ENCODE measurements at regions not wholly inside any gene's neighbourhood (a gene's known extent, or its start where the extent isn't known, plus 50 kb on each side); places are given as distances from the start of the nearest gene placed in this dataset.
"Not testable (repeated sequence)": the region's sequence is repeated elsewhere in the genome, so short reads cannot be mapped to it uniquely, and the experiment has no call there.

DNA sequence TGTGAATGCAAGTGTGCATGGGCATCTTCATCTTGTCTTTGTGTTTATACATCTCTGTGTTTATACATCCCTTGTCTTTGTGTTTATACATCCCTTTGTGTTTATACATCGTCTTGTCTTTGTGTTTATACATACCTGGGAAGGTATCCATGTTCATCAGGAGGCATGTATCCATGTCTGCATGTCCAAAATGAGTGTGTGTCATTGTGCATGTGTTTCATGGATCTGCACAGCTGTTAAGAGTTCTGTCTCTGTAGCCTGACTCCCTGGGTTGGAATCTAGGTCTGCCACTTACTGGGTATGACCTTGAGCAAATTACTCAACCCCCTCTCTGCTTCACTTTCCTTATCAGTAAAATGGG, 50.1 kb upstream of the SIRPA start:
- TF ChIP-seq, protein P1, sequence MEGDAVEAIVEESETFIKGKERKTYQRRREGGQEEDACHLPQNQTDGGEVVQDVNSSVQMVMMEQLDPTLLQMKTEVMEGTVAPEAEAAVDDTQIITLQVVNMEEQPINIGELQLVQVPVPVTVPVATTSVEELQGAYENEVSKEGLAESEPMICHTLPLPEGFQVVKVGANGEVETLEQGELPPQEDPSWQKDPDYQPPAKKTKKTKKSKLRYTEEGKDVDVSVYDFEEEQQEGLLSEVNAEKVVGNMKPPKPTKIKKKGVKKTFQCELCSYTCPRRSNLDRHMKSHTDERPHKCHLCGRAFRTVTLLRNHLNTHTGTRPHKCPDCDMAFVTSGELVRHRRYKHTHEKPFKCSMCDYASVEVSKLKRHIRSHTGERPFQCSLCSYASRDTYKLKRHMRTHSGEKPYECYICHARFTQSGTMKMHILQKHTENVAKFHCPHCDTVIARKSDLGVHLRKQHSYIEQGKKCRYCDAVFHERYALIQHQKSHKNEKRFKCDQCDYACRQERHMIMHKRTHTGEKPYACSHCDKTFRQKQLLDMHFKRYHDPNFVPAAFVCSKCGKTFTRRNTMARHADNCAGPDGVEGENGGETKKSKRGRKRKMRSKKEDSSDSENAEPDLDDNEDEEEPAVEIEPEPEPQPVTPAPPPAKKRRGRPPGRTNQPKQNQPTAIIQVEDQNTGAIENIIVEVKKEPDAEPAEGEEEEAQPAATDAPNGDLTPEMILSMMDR (conservative IDR thresholded peaks at IDR 0.05; ENCODE audit: low read length), result no peak
- DNase-seq (ENCODE audit: low read depth), result peak; percentile 26
- H3K4me3 ChIP-seq (ENCODE audit: low read length), result no peak overlapping the region

DNA sequence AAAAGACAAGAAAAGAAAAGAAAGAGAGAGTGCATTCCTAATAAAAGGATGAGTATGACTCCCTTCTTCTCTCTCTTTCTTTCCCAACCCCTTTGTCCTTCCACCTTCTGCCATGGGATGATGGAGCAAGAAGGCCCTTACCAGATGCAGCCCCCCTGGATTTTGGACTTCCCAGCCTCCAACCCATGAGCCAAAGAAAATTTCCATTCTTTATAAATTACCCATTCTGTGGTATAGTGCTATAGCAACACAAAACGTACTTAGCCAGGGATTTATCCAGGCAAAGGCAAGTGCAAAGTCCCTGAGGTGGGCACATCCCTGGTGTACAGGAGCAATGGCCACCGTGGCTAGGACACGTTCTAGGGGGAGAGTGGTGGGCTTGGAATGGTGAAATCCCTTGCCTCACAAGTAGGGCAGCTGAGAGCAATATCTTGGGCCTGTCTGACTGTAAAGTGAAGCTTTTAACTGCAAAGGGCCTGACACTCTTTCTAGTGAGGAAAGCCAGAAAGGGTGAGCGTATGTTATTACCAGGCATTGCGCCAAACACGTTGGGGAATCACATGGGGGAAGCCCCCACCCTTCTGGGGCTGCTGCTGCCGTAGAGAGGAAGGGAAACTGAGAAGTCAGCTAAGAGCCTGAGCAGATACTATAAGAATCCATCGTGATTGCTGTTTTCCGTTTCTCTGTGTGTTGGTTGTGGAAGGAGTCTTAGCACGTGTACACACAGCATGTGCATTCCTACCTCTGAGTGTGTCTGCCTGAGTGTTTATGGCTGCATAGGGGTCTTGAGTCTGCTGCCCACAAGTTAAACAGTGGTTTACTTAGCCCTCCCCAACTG, 50.7 kb upstream of the SIRPA start:
- TF ChIP-seq, protein P1 (conservative IDR thresholded peaks at IDR 0.05; ENCODE audit: low read length), result no peak
- H3K4me3 ChIP-seq (ENCODE audit: low read length), result no peak overlapping the region
- DNase-seq (ENCODE audit: low read depth), result peak; percentile 55

DNA sequence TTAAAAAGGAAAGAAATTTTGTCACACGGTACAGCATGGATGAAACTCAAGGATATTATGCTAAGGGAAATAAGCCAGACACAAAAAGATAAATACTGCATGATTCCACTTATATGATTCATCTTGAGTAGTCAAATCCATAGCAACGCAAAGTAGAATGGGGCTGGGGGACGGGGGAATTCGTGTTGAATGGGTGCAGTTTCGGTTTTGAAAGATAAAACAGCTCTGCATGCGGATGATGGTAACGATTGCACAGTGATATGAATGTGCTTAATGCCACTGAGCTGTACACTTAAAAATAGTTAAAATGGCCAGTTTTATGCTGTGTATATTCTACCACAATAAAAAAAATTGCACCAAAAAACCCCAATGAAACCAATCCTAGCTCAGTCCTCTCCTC, 52.9 kb upstream of the SIRPA start:
- TF ChIP-seq, protein P1 (conservative IDR thresholded peaks at IDR 0.05; ENCODE audit: low read length), result no peak
- no peak overlapping the region for H3K4me3 ChIP-seq (ENCODE audit: low read length)
- no peak for DNase-seq (ENCODE audit: low read depth)

DNA sequence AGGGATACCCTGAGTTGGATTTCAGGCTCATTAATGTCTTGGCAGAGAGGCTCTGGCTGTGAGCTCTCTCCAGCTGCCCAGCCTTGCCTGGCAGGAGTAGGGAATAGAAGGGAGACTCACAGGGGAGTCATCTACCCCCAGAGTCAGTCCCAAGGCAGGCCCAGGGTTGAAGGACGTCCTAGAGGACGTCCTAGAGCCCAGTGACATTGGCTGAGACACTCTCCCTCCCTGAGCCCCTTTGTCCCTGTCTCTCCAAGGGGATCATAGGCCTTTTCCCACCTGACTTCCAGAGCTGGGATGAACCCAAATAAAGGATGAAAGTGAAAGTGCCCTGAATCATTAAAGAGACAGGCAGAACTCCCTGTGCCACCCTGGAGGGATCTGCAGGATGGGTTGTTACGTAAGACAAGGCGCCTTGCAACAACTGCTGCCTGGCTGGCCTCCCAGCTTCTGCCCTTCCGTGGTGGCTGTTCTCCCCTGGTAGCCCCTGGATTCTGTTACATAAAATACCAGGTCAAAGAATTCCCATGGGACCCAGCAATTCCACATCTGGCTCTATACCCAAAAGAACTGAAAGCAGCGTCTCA, 53.6 kb upstream of the SIRPA start:
- H3K4me3 ChIP-seq (ENCODE audit: low read length), result no peak overlapping the region
- TF ChIP-seq, protein P1 (conservative IDR thresholded peaks at IDR 0.05; ENCODE audit: low read length), result no peak
- peak; percentile 59 for DNase-seq (ENCODE audit: low read depth)

DNA sequence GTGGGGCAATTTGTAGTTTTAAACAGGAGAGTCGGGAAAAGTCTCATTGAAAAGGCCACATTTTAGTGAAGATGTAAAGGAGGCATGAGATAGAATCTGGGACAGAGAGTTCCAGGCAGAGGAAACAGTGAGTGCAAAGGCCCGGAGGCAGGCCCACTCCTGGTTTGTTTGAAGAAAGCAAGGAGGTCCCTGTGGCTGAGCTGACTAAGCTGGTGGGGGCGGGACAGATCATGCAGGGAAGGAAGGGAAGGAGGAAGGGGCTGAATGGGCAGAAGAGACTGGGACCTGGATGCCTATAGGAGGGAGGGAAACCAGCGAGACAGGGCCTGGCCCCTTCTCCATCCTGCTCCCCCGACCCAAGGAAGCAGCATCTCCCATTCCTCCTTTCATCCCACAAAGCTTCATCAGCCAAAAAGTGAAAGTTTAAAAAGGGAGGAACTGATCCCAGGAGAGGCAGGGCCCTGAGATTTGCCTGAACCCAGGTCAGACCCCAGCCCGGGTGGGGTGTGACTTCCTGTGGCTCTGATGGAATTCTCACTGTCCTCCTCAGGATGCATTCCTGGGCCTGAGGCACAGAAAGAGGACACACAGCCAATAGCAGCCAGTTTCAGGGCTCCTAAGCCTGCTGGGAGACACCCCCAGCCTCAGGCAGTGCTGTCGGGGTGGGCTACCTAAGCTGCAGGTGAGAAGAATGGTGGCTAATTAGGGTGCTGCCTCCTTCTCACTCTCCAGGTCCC, 54.2 kb upstream of the SIRPA start:
- TF ChIP-seq, protein P1 (conservative IDR thresholded peaks at IDR 0.05; ENCODE audit: low read length), result no peak
- H3K4me3 ChIP-seq (ENCODE audit: low read length), result no peak overlapping the region
- DNase-seq (ENCODE audit: low read depth), result no peak

DNA sequence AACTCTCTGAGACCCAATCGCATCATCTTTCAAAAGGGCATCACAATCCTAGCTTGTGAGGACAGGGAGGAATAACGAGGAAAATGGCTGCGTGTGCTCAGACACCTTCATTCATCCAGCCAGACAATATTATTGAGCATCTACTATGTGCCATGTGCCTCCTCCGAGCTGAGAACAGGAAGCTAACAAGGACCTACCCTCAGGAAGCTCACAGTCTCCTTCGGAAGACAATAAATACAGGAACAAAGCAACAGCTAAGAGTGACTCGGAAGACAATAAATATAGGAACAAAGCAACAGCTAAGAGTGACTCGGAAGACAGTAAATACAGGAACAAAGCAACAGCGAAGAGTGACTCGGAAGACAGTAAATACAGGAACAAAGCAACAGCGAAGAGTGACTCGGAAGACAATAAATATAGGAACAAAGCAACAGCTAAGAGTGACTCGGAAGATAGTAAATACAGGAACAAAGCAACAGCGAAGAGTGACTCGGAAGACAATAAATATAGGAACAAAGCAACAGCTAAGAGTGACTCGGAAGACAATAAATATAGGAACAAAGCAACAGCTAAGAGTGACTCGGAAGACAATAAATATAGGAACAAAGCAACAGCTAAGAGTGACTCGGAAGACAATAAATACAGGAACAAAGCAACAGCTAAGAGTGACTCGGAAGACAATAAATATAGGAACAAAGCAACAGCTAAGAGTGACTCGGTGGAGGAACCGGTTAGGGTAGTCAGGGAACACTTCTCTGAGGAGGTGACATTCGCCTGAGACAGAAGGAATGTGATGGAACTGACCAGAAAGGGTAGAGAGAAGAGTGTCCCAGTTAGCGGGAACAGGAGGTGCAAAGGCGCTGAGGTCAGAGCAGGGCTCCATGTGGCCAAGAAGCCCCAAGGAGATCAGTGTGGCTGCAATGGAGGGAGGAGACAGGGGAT, 55.6 kb upstream of the SIRPA start:
- not testable (repeated sequence) for DNase-seq (ENCODE audit: low read depth); H3K4me3 ChIP-seq (ENCODE audit: low read length)

Data from AG10803 (cell line).